Activated CD4-positive, alpha-beta T cell treated with anti-CD3 and anti-CD28 coated beads, Interleukin-2, Interleukin-6, amounts not matched to agents 100 ng/mL and 50 ng/mL, durations not matched to agents 16 hours and 8 hours (primary cell): ENCODE measurements at regions not wholly inside any gene's neighbourhood (a gene's known extent, or its start where the extent isn't known, plus 50 kb on each side); places are given as distances from the start of the nearest gene placed in this dataset.
"Not testable (repeated sequence)": the region's sequence is repeated elsewhere in the genome, so short reads cannot be mapped to it uniquely, and the experiment has no call there.

Experiments used
- DNase-seq: peaks from one replicate; pipeline ENCODE4 v3.0.0-alpha.2; 2020

- DNase-seq = peak; percentile 43
Observed at GRCh38 chr6:128731249-128732165, 151.4 kb upstream of the LAMA2 start.

GRCh38 chr6:128727500-128727899 is 155.4 kb upstream of the LAMA2 start:
- no peak for DNase-seq

- DNase-seq = peak; percentile 36
Observed at GRCh38 chr6:128725271-128726233, 157.4 kb upstream of the LAMA2 start.

GRCh38 chr6:128724738-128725137 is 158.2 kb upstream of the LAMA2 start:
- DNase-seq = no peak

- peak; percentile 4 for DNase-seq
Observed at GRCh38 chr6:128723667-128724066, 159.3 kb upstream of the LAMA2 start.

GRCh38 chr6:128720891-128721290 is 162.0 kb upstream of the LAMA2 start:
- no peak for DNase-seq

- no peak for DNase-seq
Observed at GRCh38 chr6:128719786-128720185, 163.2 kb upstream of the LAMA2 start.

- DNase-seq = no peak
Observed at GRCh38 chr6:128713461-128713860, 169.5 kb upstream of the LAMA2 start.

GRCh38 chr6:128712898-128713297 is 170.0 kb upstream of the LAMA2 start:
- no peak for DNase-seq

GRCh38 chr6:128711149-128711548 is 171.8 kb upstream of the LAMA2 start:
- DNase-seq = no peak

GRCh38 chr6:128710315-128710714 is 172.6 kb upstream of the LAMA2 start:
- no peak for DNase-seq

- DNase-seq = no peak
Observed at GRCh38 chr6:128704601-128705000, 178.3 kb upstream of the LAMA2 start.

- DNase-seq = not testable (repeated sequence)
Observed at GRCh38 chr6:128703794-128704193, 179.1 kb upstream of the LAMA2 start.

- DNase-seq = no peak
Observed at GRCh38 chr6:128696691-128697689, 176.6 kb upstream of the PTPRK start.

GRCh38 chr6:128694303-128695009 is 174.1 kb upstream of the PTPRK start:
- DNase-seq = no peak

GRCh38 chr6:128690063-128690462 is 169.7 kb upstream of the PTPRK start:
- DNase-seq = no peak

GRCh38 chr6:128686084-128686483 is 165.7 kb upstream of the PTPRK start:
- no peak for DNase-seq

GRCh38 chr6:128676456-128676855 is 156.1 kb upstream of the PTPRK start:
- no peak for DNase-seq

GRCh38 chr6:128672023-128672422 is 151.6 kb upstream of the PTPRK start:
- no peak for DNase-seq

- DNase-seq = no peak
Observed at GRCh38 chr6:128667339-128667858, 147.0 kb upstream of the PTPRK start.

- no peak for DNase-seq
Observed at GRCh38 chr6:128666405-128666804, 146.0 kb upstream of the PTPRK start.
